HEK293 (cell line): ENCODE measurements at regions not wholly inside any gene's neighbourhood (a gene's known extent, or its start where the extent isn't known, plus 50 kb on each side); places are given as distances from the start of the nearest gene placed in this dataset.

Experiments
- CTCF ChIA-PET: fragments of 350-600 bp; formaldehyde crosslinking; extraction: SDS; loops from one replicate; lab custom pipeline; 2021; ENCODE audit warnings: antibody characterized with exemption; lab: Yijun Ruan, JAX
- POLR2A ChIA-PET: fragments of 300-600 bp; formaldehyde crosslinking; extraction: SDS; loops from one replicate; lab custom pipeline; 2020; ENCODE audit warnings: antibody characterized with exemption, inconsistent platforms; lab: Yijun Ruan, JAX
- H3K27ac ChIP-seq: fragments of 200-500 bp; sonication (Bioruptor generic); 2 replicates; pipeline ENCODE4 v1.5.1; 2014; ENCODE audit warnings: low read depth, low read length, control low read depth, inconsistent platforms; ENCODE audit errors: extremely low read depth
- H3K36me3 ChIP-seq, 2 experiments: fragments of 200-500 bp in 1 of 2; sonication (Bioruptor generic) in 1 of 2; 1 replicate in 1 of 2; 2 replicates in 1 of 2; pipeline ENCODE4 v1.5.1; 2014 to 2017; ENCODE audit warnings: inconsistent platforms in 2 of 2, low read length in 2 of 2; ENCODE audit not compliant: control insufficient read depth in 2 of 2, insufficient read depth in 1 of 2
- H3K4me1 ChIP-seq: fragments of 200-500 bp; sonication (Bioruptor generic); 2 replicates; pipeline ENCODE4 v1.5.1; 2014; ENCODE audit warnings: mild to moderate bottlenecking, low read length, inconsistent platforms; ENCODE audit not compliant: control insufficient read depth, insufficient read depth
- H3K4me3 ChIP-seq: 2 replicates; pipeline ENCODE4 v1.5.1; 2011; ENCODE audit warnings: low read depth, mild to moderate bottlenecking, control low read depth, low read length, moderate library complexity
- H3K9me3 ChIP-seq: fragments of 200-500 bp; sonication (Bioruptor generic); 2 replicates; pipeline ENCODE4 v1.5.1; 2014; ENCODE audit warnings: low read depth, low read length, inconsistent platforms; ENCODE audit not compliant: control insufficient read depth, insufficient read depth
- BCL11B ChIP-seq: fragments of 450-650 bp; formaldehyde crosslinking; IDR thresholded peaks from 2 replicates; pipeline ENCODE4 v1.5.1; 2016; ENCODE audit warnings: low read depth, missing biosample characterization, missing genetic modification characterization
- KLF1 ChIP-seq: fragments of 450-650 bp; formaldehyde crosslinking; IDR thresholded peaks from 2 replicates; pipeline ENCODE4 v1.5.1; 2016; ENCODE audit warnings: missing biosample characterization, missing genetic modification characterization
- OSR2 ChIP-seq: fragments of 450-650 bp; formaldehyde crosslinking; IDR thresholded peaks from 2 replicates; pipeline ENCODE4 v1.5.1; 2016; ENCODE audit warnings: missing biosample characterization, missing genetic modification characterization
- ZBTB21 ChIP-seq: fragments of 450-650 bp; formaldehyde crosslinking; IDR thresholded peaks from 2 replicates; pipeline ENCODE4 v1.5.1; 2017; ENCODE audit warnings: missing biosample characterization, missing genetic modification characterization
- ZBTB8A ChIP-seq: fragments of 450-650 bp; formaldehyde crosslinking; IDR thresholded peaks from 2 replicates; pipeline ENCODE4 v1.5.1; 2016; ENCODE audit warnings: missing biosample characterization, missing genetic modification characterization
- ZFP37 ChIP-seq: fragments of 450-650 bp; formaldehyde crosslinking; IDR thresholded peaks from 2 replicates; pipeline ENCODE4 v1.5.1; 2016; ENCODE audit warnings: missing biosample characterization, missing genetic modification characterization
- ZFP41 ChIP-seq: fragments of 450-650 bp; formaldehyde crosslinking; IDR thresholded peaks from 2 replicates; pipeline ENCODE4 v1.5.1; 2016; ENCODE audit warnings: missing biosample characterization, missing genetic modification characterization, borderline replicate concordance
- ZIC2 ChIP-seq: fragments of 450-650 bp; formaldehyde crosslinking; IDR thresholded peaks from 2 replicates; pipeline ENCODE4 v1.5.1; 2016; ENCODE audit warnings: missing biosample characterization, missing genetic modification characterization
- ZNF2 ChIP-seq: fragments of 450-650 bp; formaldehyde crosslinking; IDR thresholded peaks from 2 replicates; pipeline ENCODE4 v1.5.1; 2016; ENCODE audit warnings: missing biosample characterization, missing genetic modification characterization
- ZNF24 ChIP-seq: fragments of 450-650 bp; formaldehyde crosslinking; IDR thresholded peaks from 2 replicates; pipeline ENCODE4 v1.5.1; 2016; ENCODE audit warnings: missing biosample characterization, missing genetic modification characterization
- ZNF274 ChIP-seq, 2 experiments: fragments of 200-500 bp in 1 of 2; fragments of 450-650 bp in 1 of 2; sonication (Bioruptor generic) in 1 of 2; formaldehyde crosslinking in 1 of 2; IDR thresholded peaks; 2 replicates each; pipeline versions ENCODE4 v1.5.1 to v1.6.1; 2014 to 2016; ENCODE audit warnings: borderline replicate concordance in 1 of 2, inconsistent platforms in 1 of 2, low read length in 1 of 2, missing biosample characterization in 1 of 2, missing genetic modification characterization in 1 of 2
- ZNF292 ChIP-seq: fragments of 450-650 bp; formaldehyde crosslinking; IDR thresholded peaks from 2 replicates; pipeline ENCODE4 v1.5.1; 2016; ENCODE audit warnings: low read depth, missing biosample characterization, missing genetic modification characterization, borderline replicate concordance
- ZNF324 ChIP-seq: fragments of 450-650 bp; formaldehyde crosslinking; IDR thresholded peaks from 2 replicates; pipeline ENCODE4 v1.5.1; 2016; ENCODE audit warnings: missing biosample characterization, missing genetic modification characterization
- ZNF366 ChIP-seq: fragments of 450-650 bp; formaldehyde crosslinking; conservative IDR thresholded peaks from 2 replicates; pipeline ENCODE4 v1.5.1; 2016; ENCODE audit warnings: missing biosample characterization, missing genetic modification characterization
- ZNF416 ChIP-seq: fragments of 450-650 bp; formaldehyde crosslinking; IDR thresholded peaks from 2 replicates; pipeline ENCODE4 v1.5.1; 2016; ENCODE audit warnings: missing biosample characterization, missing genetic modification characterization
- ZNF423 ChIP-seq: fragments of 450-650 bp; formaldehyde crosslinking; IDR thresholded peaks from 2 replicates; pipeline ENCODE4 v1.5.1; 2016; ENCODE audit warnings: missing biosample characterization, missing genetic modification characterization
- ZNF514 ChIP-seq: fragments of 450-650 bp; formaldehyde crosslinking; IDR thresholded peaks from 2 replicates; pipeline ENCODE4 v1.5.1; 2016; ENCODE audit warnings: missing biosample characterization, missing genetic modification characterization
- ZNF610 ChIP-seq: fragments of 450-650 bp; formaldehyde crosslinking; IDR thresholded peaks from 2 replicates; pipeline ENCODE4 v1.5.1; 2016; ENCODE audit warnings: missing biosample characterization, missing genetic modification characterization, borderline replicate concordance
- ZNF670 ChIP-seq: fragments of 450-650 bp; formaldehyde crosslinking; IDR thresholded peaks from 2 replicates; pipeline ENCODE4 v1.5.1; 2016; ENCODE audit warnings: missing biosample characterization, missing genetic modification characterization, low read depth
- ZNF837 ChIP-seq: fragments of 450-650 bp; formaldehyde crosslinking; IDR thresholded peaks from 2 replicates; pipeline ENCODE4 v1.5.1; 2016; ENCODE audit warnings: missing biosample characterization, missing genetic modification characterization
- ZSCAN30 ChIP-seq: fragments of 450-650 bp; IDR thresholded peaks from 2 replicates; pipeline ENCODE4 v1.5.1; 2018; ENCODE audit warnings: missing biosample characterization, mild to moderate bottlenecking, missing genetic modification characterization, moderate library complexity
- TF ChIP-seq, protein P1 (sequence below): fragments of 450-650 bp; formaldehyde crosslinking; IDR thresholded peaks from 2 replicates; pipeline ENCODE4 v1.5.1; 2017; ENCODE audit warnings: missing biosample characterization, missing genetic modification characterization
- TF ChIP-seq, protein P2 (sequence below): fragments of 450-650 bp; formaldehyde crosslinking; IDR thresholded peaks from 2 replicates; pipeline ENCODE4 v1.5.1; 2016; ENCODE audit warnings: missing biosample characterization, missing genetic modification characterization
- TF ChIP-seq, protein P3 (sequence below): sonication (generic); formaldehyde crosslinking; IDR thresholded peaks from 2 replicates; pipeline ENCODE4 v1.8.1; 2022; ENCODE audit warnings: mild to moderate bottlenecking, moderate library complexity, missing genetic modification reagents
- TF ChIP-seq, protein P4 (sequence below): fragments of 450-650 bp; formaldehyde crosslinking; conservative IDR thresholded peaks from 2 replicates; pipeline ENCODE4 v1.5.1; 2016; ENCODE audit warnings: low read depth, missing biosample characterization, missing genetic modification characterization
- TF ChIP-seq, protein P5 (sequence below): fragments of 450-650 bp; formaldehyde crosslinking; IDR thresholded peaks from 2 replicates; pipeline ENCODE4 v1.5.1; 2016; ENCODE audit warnings: missing biosample characterization, missing genetic modification characterization

DNA sequence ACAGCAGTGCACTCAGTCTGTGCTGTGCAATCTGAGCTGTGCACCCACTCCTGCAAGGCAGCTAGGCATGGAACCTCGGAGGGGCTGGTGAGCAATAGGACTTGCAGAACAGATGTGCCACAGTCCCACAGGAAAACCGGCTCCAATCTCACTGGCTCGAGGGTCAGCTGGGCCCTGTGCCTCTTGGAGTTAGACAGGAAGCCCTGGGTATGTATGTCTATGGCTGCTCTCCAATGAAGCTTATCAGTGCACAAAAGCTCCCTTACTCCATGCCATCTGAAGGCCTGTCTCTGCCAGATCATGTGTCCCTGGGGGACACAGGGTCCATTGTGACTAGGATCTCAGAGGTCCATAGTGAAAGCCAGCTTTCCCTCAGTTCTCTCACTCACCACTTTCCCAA is 335.8 kb downstream of the SH3BGRL start:
- POLR2A ChIA-PET: no interaction called here
- CTCF ChIA-PET: no interaction called here
- Histone ChIP-seq H3K36me3 (no peaks in the 10 kb centered on the region), H3K4me3 (no peak overlapping the region), H3K27ac (no peak overlapping the region), H3K4me1 (no peaks in the 10 kb centered on the region), H3K9me3 (peaks cover 2% of the 10 kb centered on the region; the same call in 1 of the 2 replicates)
- TF ChIP-seq ZNF24 (no peak), ZNF366 (tag by site-specific recombination) (no peak), ZNF514 (tag by site-specific recombination) (no peak), ZNF837 (tag by site-specific recombination) (no peak), ZNF670 (tag by site-specific recombination) (no peak), ZNF423 (tag by site-specific recombination) (no peak), KLF1 (tag by site-specific recombination) (no peak), ZNF610 (tag by site-specific recombination) (no peak), ZNF2 (no peak), BCL11B (tag by site-specific recombination) (no peak), ZNF416 (tag by site-specific recombination) (no peak), ZIC2 (tag by site-specific recombination) (no peak)
- TF ChIP-seq, protein P1, sequence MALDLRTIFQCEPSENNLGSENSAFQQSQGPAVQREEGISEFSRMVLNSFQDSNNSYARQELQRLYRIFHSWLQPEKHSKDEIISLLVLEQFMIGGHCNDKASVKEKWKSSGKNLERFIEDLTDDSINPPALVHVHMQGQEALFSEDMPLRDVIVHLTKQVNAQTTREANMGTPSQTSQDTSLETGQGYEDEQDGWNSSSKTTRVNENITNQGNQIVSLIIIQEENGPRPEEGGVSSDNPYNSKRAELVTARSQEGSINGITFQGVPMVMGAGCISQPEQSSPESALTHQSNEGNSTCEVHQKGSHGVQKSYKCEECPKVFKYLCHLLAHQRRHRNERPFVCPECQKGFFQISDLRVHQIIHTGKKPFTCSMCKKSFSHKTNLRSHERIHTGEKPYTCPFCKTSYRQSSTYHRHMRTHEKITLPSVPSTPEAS: no peak
- TF ChIP-seq, protein P2, sequence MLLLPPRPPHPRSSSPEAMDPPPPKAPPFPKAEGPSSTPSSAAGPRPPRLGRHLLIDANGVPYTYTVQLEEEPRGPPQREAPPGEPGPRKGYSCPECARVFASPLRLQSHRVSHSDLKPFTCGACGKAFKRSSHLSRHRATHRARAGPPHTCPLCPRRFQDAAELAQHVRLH (tag by site-specific recombination): no peak
- TF ChIP-seq, protein P3, sequence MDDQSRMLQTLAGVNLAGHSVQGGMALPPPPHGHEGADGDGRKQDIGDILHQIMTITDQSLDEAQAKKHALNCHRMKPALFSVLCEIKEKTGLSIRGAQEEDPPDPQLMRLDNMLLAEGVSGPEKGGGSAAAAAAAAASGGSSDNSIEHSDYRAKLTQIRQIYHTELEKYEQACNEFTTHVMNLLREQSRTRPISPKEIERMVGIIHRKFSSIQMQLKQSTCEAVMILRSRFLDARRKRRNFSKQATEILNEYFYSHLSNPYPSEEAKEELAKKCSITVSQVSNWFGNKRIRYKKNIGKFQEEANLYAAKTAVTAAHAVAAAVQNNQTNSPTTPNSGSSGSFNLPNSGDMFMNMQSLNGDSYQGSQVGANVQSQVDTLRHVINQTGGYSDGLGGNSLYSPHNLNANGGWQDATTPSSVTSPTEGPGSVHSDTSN: no peak
- TF ChIP-seq, all 188 proteins: peak for 0

DNA sequence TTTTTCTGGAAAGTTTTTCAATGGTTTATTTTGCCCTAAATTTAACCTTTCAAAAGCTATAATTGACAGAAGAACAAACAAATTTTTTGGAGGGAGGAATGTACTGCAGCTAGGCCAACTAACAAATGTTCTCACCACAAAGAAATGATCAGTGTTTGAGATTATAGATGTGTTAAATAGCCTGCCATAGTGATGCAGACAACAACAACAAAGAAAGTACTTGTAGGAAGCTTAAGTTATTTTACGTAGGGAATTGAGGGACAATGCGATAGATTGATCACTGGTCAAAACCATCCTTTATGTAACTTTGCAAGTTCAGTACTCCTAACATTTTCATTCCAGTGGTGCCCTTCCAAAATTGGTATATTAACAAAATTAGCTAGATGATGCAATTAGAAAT is 340.4 kb downstream of the SH3BGRL start:
- POLR2A ChIA-PET: no interaction called here
- Histone ChIP-seq H3K4me1 (no peaks in the 10 kb centered on the region), H3K36me3 (no peaks in the 10 kb centered on the region), H3K9me3 (no peaks in the 10 kb centered on the region), H3K4me3 (no peak overlapping the region), H3K27ac (no peak overlapping the region)
- CTCF ChIA-PET: interaction anchor here (0.8 kb wide), 1 partner anchor 11 kb away, joined by 4 read pairs; no protein-coding TSS in a partner anchor
- TF ChIP-seq ZBTB21 (tag by site-specific recombination): no peak
- TF ChIP-seq OSR2: no peak
- TF ChIP-seq ZNF292 (tag by site-specific recombination): no peak
- TF ChIP-seq, protein P4, sequence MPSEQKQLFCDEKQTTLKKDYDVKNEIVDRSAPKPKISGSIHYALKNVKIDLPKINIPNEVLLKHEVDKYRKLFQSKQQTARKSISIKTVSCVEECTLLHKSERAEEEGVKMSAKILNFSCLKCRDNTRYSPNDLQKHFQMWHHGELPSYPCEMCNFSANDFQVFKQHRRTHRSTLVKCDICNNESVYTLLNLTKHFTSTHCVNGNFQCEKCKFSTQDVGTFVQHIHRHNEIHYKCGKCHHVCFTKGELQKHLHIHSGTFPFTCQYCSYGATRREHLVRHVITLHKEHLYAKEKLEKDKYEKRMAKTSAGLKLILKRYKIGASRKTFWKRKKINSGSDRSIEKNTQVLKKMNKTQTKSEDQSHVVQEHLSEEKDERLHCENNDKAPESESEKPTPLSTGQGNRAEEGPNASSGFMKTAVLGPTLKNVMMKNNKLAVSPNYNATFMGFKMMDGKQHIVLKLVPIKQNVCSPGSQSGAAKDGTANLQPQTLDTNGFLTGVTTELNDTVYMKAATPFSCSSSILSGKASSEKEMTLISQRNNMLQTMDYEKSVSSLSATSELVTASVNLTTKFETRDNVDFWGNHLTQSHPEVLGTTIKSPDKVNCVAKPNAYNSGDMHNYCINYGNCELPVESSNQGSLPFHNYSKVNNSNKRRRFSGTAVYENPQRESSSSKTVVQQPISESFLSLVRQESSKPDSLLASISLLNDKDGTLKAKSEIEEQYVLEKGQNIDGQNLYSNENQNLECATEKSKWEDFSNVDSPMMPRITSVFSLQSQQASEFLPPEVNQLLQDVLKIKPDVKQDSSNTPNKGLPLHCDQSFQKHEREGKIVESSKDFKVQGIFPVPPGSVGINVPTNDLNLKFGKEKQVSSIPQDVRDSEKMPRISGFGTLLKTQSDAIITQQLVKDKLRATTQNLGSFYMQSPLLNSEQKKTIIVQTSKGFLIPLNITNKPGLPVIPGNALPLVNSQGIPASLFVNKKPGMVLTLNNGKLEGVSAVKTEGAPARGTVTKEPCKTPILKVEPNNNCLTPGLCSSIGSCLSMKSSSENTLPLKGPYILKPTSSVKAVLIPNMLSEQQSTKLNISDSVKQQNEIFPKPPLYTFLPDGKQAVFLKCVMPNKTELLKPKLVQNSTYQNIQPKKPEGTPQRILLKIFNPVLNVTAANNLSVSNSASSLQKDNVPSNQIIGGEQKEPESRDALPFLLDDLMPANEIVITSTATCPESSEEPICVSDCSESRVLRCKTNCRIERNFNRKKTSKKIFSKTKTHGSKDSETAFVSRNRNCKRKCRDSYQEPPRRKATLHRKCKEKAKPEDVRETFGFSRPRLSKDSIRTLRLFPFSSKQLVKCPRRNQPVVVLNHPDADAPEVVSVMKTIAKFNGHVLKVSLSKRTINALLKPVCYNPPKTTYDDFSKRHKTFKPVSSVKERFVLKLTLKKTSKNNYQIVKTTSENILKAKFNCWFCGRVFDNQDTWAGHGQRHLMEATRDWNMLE: no peak
- no peak for TF ChIP-seq ZSCAN30 (tag by site-specific recombination)
- TF ChIP-seq ZFP37 (tag by site-specific recombination): no peak
- TF ChIP-seq ZFP41: no peak
- TF ChIP-seq, protein P5, sequence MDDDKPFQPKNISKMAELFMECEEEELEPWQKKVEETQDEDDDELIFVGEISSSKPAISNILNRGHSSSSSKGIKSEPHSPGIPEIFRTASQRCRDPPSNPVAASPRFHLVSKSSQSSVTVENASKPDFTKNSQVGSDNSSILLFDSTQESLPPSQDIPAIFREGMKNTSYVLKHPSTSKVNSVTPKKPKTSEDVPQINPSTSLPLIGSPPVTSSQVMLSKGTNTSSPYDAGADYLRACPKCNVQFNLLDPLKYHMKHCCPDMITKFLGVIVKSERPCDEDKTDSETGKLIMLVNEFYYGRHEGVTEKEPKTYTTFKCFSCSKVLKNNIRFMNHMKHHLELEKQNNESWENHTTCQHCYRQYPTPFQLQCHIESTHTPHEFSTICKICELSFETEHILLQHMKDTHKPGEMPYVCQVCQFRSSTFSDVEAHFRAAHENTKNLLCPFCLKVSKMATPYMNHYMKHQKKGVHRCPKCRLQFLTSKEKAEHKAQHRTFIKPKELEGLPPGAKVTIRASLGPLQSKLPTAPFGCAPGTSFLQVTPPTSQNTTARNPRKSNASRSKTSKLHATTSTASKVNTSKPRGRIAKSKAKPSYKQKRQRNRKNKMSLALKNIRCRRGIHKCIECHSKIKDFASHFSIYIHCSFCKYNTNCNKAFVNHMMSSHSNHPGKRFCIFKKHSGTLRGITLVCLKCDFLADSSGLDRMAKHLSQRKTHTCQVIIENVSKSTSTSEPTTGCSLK: no peak
- no peak for TF ChIP-seq ZNF324 (tag by site-specific recombination)
- no peak for TF ChIP-seq ZNF274 (IDR thresholded peaks at IDR 0.05; ENCODE audit: low read length)
- no peak for TF ChIP-seq ZNF274 (tag by site-specific recombination; IDR thresholded peaks at IDR 0.05; ENCODE audit: borderline replicate concordance)
- TF ChIP-seq ZBTB8A: no peak
